ENCODE measurements at regions not wholly inside any gene's neighbourhood (a gene's known extent, or its start where the extent isn't known, plus 50 kb on each side); places are given as distances from the start of the nearest gene placed in this dataset.

DNA sequence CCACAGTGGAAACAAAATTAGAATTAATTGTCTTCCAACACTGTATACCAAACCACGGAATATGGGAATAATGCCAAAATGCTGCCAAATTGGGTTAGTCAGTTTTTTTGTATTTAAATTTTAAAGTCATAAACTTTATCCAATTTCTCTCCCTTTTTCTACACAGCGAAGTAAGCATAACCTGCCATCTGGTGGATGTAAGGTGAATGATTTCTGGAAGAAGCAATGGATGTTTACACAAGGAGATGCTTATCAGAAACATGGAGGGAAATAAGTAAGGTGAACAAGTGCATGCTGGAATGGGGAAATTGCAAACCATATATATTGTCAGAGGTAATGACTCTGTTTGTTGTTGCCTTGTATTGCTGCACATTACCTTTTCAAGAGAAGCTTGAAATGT lies 691.9 kb downstream of the TECRL start:
- TF ChIP-seq, protein P1, sequence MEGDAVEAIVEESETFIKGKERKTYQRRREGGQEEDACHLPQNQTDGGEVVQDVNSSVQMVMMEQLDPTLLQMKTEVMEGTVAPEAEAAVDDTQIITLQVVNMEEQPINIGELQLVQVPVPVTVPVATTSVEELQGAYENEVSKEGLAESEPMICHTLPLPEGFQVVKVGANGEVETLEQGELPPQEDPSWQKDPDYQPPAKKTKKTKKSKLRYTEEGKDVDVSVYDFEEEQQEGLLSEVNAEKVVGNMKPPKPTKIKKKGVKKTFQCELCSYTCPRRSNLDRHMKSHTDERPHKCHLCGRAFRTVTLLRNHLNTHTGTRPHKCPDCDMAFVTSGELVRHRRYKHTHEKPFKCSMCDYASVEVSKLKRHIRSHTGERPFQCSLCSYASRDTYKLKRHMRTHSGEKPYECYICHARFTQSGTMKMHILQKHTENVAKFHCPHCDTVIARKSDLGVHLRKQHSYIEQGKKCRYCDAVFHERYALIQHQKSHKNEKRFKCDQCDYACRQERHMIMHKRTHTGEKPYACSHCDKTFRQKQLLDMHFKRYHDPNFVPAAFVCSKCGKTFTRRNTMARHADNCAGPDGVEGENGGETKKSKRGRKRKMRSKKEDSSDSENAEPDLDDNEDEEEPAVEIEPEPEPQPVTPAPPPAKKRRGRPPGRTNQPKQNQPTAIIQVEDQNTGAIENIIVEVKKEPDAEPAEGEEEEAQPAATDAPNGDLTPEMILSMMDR (IDR thresholded peaks at IDR 0.05): peak; percentile 18; the same call in 1 of the 2 replicates
- TF ChIP-seq POLR2AphosphoS5 (IDR thresholded peaks at IDR 0.05; ENCODE audit: low read depth, low read length): no peak
- TF ChIP-seq, protein P2, sequence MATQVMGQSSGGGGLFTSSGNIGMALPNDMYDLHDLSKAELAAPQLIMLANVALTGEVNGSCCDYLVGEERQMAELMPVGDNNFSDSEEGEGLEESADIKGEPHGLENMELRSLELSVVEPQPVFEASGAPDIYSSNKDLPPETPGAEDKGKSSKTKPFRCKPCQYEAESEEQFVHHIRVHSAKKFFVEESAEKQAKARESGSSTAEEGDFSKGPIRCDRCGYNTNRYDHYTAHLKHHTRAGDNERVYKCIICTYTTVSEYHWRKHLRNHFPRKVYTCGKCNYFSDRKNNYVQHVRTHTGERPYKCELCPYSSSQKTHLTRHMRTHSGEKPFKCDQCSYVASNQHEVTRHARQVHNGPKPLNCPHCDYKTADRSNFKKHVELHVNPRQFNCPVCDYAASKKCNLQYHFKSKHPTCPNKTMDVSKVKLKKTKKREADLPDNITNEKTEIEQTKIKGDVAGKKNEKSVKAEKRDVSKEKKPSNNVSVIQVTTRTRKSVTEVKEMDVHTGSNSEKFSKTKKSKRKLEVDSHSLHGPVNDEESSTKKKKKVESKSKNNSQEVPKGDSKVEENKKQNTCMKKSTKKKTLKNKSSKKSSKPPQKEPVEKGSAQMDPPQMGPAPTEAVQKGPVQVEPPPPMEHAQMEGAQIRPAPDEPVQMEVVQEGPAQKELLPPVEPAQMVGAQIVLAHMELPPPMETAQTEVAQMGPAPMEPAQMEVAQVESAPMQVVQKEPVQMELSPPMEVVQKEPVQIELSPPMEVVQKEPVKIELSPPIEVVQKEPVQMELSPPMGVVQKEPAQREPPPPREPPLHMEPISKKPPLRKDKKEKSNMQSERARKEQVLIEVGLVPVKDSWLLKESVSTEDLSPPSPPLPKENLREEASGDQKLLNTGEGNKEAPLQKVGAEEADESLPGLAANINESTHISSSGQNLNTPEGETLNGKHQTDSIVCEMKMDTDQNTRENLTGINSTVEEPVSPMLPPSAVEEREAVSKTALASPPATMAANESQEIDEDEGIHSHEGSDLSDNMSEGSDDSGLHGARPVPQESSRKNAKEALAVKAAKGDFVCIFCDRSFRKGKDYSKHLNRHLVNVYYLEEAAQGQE (IDR thresholded peaks at IDR 0.05; ENCODE audit: insufficient read depth in 1 of 2, low read depth in 2 of 2, low read length in 1 of 2): no peak
- TF ChIP-seq TCF7L2 (IDR thresholded peaks at IDR 0.05; ENCODE audit: low read depth, low read length): no peak
- no peak for TF ChIP-seq SIN3A (IDR thresholded peaks at IDR 0.05; ENCODE audit: borderline replicate concordance, insufficient read depth, low read depth, low read length)

All from Panc1 (cell line).